ENCODE measurements at regions not wholly inside any gene's neighbourhood (a gene's known extent, or its start where the extent isn't known, plus 50 kb on each side); places are given as distances from the start of the nearest gene placed in this dataset.
"Not testable (repeated sequence)": the region's sequence is repeated elsewhere in the genome, so short reads cannot be mapped to it uniquely, and the experiment has no call there.

- TF ChIP-seq CTCF (IDR thresholded peaks at IDR 0.05): no peak
- DNase-seq (no peak), ATAC-seq (no peak)
- no peaks in the 10 kb centered on the region for H3K36me3 ChIP-seq (ENCODE audit: low read depth)
- no peaks in the 10 kb centered on the region for H3K9me3 ChIP-seq
- intact Hi-C loops (cut with DNase I, micrococcal nuclease): no loop called here
- no peaks in the 10 kb centered on the region for H3K4me1 ChIP-seq (ENCODE audit: low read depth)
- no peak overlapping the region for H3K4me3 ChIP-seq
These were observed 860.6 kb upstream of the ZEB2 start for GRCh38 chr2:145380436-145381017.

- intact Hi-C loops (cut with DNase I, micrococcal nuclease): no loop called here
- no peak for TF ChIP-seq CTCF (IDR thresholded peaks at IDR 0.05)
- no peaks in the 10 kb centered on the region for H3K36me3 ChIP-seq (ENCODE audit: low read depth)
- H3K4me1 ChIP-seq (ENCODE audit: low read depth): no peaks in the 10 kb centered on the region
- no peak for DNase-seq
- no peaks in the 10 kb centered on the region for H3K9me3 ChIP-seq
- no peak overlapping the region for H3K4me3 ChIP-seq
- no peak for ATAC-seq
These were observed 860.0 kb upstream of the ZEB2 start for GRCh38 chr2:145379934-145380333.

- no peak for ATAC-seq
- no peak for DNase-seq
- intact Hi-C loops (cut with DNase I, micrococcal nuclease): no loop called here
- no peak for TF ChIP-seq CTCF (IDR thresholded peaks at IDR 0.05)
- no peaks in the 10 kb centered on the region for H3K4me1 ChIP-seq (ENCODE audit: low read depth)
- H3K36me3 ChIP-seq (ENCODE audit: low read depth): no peaks in the 10 kb centered on the region
- no peak overlapping the region for H3K4me3 ChIP-seq
- no peaks in the 10 kb centered on the region for H3K9me3 ChIP-seq
These were observed 854.2 kb upstream of the ZEB2 start for GRCh38 chr2:145374165-145374564.

GRCh38 chr2:145367334-145367733, 847.4 kb upstream of the ZEB2 start:
- intact Hi-C loops (cut with DNase I, micrococcal nuclease); ATAC-seq: not testable (repeated sequence)

GRCh38 chr2:145366341-145366740, 846.4 kb upstream of the ZEB2 start:
- no peaks in the 10 kb centered on the region for H3K9me3 ChIP-seq
- intact Hi-C loops (cut with DNase I, micrococcal nuclease): no loop called here
- TF ChIP-seq CTCF (IDR thresholded peaks at IDR 0.05): no peak

More at GRCh38 chr2:145367334-145367733, 847.4 kb upstream of the ZEB2 start:
- not testable (repeated sequence) for H3K9me3 ChIP-seq; H3K4me1 ChIP-seq (ENCODE audit: low read depth); H3K36me3 ChIP-seq (ENCODE audit: low read depth); DNase-seq; H3K4me3 ChIP-seq

GRCh38 chr2:145360129-145360790, 840.3 kb upstream of the ZEB2 start:
- TF ChIP-seq CTCF (IDR thresholded peaks at IDR 0.05): no peak
- no peak for ATAC-seq
- intact Hi-C loops (cut with DNase I, micrococcal nuclease): no loop called here

More at GRCh38 chr2:145366341-145366740, 846.4 kb upstream of the ZEB2 start:
- DNase-seq (no peak), ATAC-seq (no peak)
- H3K4me3 ChIP-seq: no peak overlapping the region
- H3K36me3 ChIP-seq (ENCODE audit: low read depth): no peaks in the 10 kb centered on the region
- H3K4me1 ChIP-seq (ENCODE audit: low read depth): no peaks in the 10 kb centered on the region

More at GRCh38 chr2:145360129-145360790, 840.3 kb upstream of the ZEB2 start:
- no peak for DNase-seq
- Histone ChIP-seq H3K4me3 (no peak overlapping the region), H3K9me3 (no peaks in the 10 kb centered on the region), H3K4me1 (ENCODE audit: low read depth) (no peaks in the 10 kb centered on the region), H3K36me3 (ENCODE audit: low read depth) (no peaks in the 10 kb centered on the region)

All from mucosa of descending colon (tissue), 3 donors.